ENCODE measurements at regions not wholly inside any gene's neighbourhood (a gene's known extent, or its start where the extent isn't known, plus 50 kb on each side); places are given as distances from the start of the nearest gene placed in this dataset.

GRCh38 chr7:15751191-15751701, 64.8 kb upstream of the MEOX2 start:
- no peak for TF ChIP-seq CTCF (IDR thresholded peaks at IDR 0.05; ENCODE audit: low read depth, low read length, missing input control)
- TF ChIP-seq GABPA (IDR thresholded peaks at IDR 0.05 in 1 of 2, conservative IDR thresholded peaks at IDR 0.05 in 1 of 2): no peak
- no peak for TF ChIP-seq ATF3 (IDR thresholded peaks at IDR 0.05)
- TF ChIP-seq RAD21 (IDR thresholded peaks at IDR 0.05): no peak
- TF ChIP-seq EGR1 (IDR thresholded peaks at IDR 0.05; ENCODE audit: low read depth in 2 of 2): no peak
- no peak for TF ChIP-seq MAX (IDR thresholded peaks at IDR 0.05)
- TF ChIP-seq ZBTB33 (IDR thresholded peaks at IDR 0.05): no peak
- no peak for TF ChIP-seq HNF4A (conservative IDR thresholded peaks at IDR 0.05)
- TF ChIP-seq JUND (IDR thresholded peaks at IDR 0.05): no peak
- TF ChIP-seq FOXA1 (IDR thresholded peaks at IDR 0.05): no peak
- no peak for TF ChIP-seq YY1 (IDR thresholded peaks at IDR 0.05)

All from liver (tissue), 3 donors.